ENCODE measurements at regions not wholly inside any gene's neighbourhood (a gene's known extent, or its start where the extent isn't known, plus 50 kb on each side); places are given as distances from the start of the nearest gene placed in this dataset.

- TF ChIP-seq CTCF (IDR thresholded peaks at IDR 0.05; ENCODE audit: low read depth, low read length) (peak; percentile 48), EZH2phosphoT487 (IDR thresholded peaks at IDR 0.05; ENCODE audit: low read depth) (no peak)
Observed at GRCh38 chr11:69587454-69588090, 53.4 kb upstream of the CCND1 start.

Data from OCI-LY3 (cell line).